ENCODE measurements at regions not wholly inside any gene's neighbourhood (a gene's known extent, or its start where the extent isn't known, plus 50 kb on each side); places are given as distances from the start of the nearest gene placed in this dataset.

DNA sequence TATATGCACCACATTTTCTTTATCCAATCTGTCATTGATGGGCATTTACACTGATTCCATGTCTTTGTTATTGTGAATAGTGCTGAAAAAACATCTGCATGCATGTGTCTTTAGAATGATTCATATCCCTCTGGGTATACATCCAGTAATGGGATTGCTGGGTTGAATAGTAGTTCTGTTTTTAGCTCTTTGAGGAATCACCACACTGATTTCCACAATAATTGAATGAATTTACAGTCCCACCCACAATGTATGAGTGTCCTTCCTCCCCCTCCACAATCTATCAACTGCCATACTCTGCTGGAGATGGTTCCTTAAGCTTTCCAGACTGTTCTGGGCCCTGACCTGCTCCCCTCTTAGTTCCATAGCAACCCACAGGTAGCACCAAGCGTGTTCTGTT, 667.0 kb downstream of the LIG4 start:
- no peak for DNase-seq

DNA sequence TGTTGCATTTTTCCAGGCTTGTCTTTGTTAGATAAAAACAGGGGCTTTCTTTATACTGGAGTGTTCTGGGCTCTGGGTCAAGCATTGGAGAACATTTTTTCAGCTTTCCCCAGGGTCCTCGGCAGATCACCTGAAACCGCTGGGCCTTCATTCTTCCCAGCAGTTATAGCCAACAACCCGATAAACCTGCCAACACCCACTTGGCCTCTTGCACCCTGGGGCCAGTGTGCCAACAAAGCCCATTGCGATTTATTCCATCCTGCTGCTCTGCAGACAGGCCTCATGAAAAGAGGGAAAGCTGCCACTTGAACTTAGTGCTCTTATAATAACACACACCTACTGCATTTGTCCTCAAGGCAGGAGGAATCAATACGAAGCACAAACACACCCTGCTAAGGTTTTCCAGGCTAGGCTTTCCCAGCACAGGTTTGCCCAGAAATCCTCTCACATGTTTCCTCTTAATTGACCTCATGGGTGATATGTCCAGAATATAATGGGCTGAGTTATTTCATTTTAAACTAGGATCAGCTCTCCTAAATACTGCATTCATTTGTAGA, 669.3 kb downstream of the LIG4 start:
- no peak for DNase-seq

DNA sequence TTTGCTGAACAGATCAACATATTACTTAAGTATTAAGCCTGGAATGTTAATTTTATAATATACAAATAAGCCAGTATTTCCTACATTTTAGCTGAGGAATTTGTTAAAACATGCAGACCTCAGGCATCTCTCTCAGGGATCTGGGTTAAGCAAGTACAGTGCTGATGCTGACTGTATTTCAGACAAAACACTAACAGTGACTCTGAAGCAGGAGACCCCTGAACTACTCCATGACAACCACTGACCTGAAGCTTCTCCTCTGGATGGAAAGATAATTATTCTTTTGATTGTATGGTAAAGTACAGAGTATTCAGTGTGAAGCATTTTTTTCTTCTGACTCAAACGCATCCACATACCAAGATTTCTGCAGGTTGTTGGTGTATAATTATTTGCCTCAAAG, 680.8 kb downstream of the LIG4 start:
- no peak for DNase-seq

DNA sequence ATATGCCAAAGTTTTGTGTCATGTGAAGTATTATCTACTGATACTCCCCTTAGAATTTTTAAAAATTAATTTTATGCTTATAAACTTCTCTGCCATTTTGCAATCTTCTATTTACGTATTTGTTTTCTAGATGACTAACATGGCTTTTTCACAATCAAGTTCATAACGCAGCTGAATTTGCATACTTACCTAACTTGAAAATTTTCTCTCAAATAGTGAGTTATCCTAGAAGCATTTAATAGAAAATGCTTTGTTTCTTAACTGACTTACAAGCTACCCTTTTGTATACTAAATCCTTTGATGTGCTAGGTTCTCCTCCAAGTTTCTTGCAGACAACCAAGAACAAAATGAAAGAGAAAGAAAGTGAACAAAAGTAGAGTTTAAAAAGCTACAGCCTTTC, 683.5 kb downstream of the LIG4 start:
- no peak for DNase-seq

DNA sequence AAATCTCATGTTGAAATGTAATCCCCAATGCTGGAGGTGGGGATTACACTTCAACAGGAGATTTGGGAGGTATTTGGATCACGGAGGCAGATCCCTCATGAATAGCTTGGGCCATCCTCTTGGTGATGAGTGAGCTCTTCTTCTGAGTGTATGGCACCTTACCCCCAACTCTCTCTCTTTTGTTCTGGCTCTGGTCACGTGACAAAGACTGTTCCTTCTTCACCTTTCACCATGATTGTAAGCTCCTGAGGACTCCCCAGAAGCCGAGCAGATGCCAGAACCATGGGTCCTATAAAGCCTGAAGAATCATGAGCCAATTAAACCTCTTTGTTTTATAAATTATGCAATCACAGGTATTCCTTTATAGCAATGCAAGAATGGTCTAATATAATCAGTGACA, 684.2 kb downstream of the LIG4 start:
- no peak for DNase-seq

DNA sequence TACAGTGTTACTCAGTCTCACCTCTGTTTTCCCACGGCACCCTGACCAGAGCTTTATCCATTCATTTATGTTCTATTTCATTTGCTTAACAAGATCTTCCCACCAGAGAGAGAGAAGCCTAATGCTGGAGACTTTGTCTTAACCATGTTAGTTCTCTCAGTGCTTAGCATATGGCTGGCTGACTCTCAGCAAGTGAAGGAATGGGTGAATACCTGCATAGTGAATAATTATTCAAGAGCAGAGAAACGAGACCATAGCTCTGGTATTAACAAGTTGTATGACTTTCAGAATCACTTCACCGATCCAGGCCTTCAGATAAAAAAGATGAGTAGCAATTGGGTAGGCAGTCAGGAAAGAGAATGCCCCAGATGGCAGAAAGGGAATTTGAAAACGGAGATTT, 686.3 kb downstream of the LIG4 start:
- no peak for DNase-seq

DNA sequence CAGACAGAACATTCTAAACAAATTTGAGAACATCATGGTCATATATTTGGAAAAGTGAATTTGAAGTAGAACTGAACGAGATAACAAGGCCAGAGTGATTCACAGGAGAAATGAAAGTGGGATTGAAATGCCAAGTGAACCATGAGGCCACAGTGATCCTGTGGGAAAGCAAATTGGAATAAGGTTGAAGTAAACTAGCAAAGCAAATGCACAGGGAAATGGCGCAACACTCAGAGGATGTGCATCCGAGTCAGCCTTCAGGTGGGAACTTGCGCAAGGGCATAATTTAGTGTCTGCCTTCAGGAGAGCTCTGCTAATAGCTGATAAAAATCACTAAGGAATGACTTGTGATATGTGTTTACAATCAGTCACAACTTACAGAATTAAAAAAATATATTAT, 696.6 kb downstream of the LIG4 start:
- no peak for DNase-seq

DNA sequence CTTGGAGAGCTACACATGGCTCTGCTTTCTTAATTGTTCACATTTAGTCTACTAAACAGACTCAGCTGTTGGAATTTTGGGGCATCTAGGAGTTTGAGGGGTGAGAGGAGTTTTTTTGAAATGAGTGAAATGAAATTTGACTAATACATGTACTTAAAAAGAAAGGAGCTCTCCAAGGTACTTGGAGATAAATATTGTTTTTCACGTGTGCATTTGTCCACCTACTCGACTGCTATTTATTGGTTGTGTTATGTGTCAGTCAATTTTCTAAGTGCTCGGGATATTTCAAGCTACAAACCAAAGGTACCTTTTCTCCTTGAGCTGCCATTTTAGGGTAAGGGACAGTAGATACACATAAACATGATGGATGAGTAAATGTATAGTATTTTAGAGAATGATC, 697.0 kb downstream of the LIG4 start:
- no peak for DNase-seq

DNA sequence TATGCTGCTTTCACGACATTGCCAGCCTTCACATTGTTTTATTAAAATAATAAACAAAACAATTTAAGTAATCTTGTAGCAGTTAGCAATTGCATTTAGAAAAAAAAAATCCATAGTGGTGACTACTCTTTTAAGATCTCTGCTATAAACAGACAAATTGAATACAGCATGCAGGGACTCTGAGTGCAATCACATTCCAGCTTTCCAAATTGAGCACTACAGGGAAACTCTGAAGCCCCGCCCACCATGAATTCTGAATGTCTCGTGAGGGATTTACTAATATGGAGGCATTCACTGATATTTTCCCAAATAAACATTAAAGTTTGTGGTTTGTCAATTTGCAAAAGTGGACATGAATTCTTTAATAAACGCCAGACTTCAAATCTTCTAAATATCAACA, 698.8 kb downstream of the LIG4 start:
- no peak for DNase-seq

DNA sequence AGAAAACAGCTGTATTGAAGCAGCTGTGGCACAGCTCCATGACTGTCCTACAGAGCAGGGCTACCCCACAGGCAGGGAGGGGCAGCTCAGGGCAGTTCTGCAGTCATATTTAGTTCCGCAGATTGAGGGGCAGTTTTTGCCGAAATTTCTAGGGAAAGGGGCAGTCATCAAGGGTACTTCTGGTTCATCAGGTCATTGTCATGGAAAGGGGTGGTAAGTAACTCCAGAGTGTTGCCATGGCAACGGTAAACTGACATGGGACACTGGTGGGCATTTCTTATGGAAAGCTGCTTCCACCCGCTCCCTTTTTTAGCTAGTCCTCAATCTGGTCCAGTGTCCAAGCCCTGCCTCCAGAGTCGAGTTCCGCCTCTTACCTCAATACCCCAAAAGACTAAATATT, 702.8 kb downstream of the LIG4 start:
- no peak for DNase-seq

DNA sequence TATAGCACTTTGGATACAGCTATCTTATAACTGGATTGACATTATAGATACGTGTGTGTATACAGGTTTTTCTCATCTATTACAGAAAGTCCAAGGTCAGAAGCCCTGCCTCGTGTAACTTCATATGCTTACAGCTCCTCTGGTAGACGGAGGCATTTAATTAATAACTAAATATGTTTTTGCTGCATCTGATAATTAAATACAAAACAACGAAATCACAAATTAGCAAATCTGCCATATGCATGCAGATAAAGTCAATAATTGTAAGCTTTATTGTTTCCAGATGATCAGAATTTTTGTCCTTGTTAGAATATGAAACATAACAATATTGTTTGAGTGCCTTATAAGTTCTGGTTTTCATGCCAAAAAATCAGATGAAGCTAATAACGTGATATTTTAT, 717.7 kb downstream of the LIG4 start:
- no peak for DNase-seq

DNA sequence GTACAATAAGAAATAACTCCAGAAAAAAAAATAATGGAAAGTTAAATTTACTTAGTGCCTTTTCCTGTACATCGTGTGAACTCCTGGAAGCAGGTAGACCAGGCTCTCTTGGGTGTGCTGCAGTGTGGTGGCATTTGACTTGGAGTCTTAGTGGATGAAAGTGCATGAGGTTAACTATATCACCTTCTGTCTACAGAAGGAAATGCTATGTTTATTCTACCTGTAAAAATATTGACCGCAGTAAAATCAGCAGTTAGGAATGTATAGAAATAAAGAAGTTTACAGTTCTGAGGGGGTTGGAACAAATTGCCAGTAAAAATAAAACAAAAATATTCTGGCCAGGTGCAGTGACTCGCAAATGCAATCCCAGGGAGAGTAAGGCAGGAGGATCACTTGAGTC, 722.1 kb downstream of the LIG4 start:
- DNase-seq: no peak

DNA sequence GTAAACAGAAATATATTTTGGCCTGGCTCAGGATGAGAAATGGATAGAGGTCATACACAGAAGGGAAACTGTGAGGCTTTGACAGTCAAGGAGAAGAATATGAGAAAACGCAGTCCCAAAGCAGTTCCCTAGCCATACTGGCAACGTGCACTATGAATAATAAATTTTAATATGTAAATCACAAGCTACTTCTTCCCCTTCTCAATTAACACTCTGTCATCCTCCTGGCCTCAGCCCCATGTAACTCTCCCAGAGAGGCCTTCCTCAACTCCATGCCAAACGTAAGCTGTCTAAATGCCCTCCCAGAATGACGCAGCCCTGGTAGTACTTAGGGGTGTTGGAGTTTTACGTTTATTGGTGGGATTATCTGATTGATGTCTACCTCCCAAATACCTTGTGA, 732.6 kb downstream of the LIG4 start:
- no peak for DNase-seq

DNA sequence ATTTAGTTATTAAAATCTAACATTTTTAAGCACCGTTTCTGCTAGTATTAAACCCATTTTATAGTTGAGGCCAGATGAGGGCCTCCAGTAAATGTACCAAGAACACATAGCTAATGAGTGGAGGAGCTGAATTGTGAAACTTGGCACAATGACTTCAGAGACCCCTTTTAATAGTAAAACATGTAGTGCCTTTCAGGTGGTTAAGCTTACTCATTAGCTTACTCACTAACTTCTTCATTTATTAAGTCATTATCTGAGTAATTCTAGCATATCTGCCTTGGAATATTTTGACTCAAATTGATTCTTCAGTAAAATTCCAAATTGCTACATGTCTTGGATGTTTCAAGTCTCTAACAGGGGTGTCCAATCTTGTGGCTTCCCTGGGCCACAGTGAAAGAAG, 735.2 kb downstream of the LIG4 start:
- no peak for DNase-seq

DNA sequence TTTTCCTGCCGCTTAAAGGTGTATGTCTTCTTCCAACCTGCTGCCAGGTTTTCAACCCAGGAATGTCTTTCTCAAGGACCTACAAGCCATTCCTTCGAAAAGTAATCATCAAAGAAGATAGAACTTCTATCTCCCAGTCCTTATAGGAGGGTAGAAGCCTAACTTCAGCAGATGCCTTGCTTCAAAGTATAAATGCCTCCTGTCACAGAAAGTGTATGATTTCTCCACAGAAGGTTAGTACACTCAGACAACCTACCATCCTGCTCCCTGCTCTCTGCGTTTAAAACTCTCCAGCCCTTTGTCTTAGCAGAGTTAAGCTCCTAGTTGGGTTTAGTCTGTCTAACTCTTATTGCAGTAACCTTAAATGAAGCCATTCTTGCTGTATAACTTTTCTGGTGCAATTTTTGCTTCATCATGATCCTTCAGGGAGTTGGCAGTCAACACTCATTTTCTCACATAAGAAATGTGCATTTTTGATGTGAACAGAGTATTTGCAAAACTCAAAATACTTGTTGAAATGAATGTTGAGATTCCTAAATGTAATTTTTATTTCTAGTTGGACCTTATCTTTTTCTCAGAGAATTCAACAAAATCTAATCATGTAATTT, 737.5 kb downstream of the LIG4 start:
- no peak for DNase-seq

DNA sequence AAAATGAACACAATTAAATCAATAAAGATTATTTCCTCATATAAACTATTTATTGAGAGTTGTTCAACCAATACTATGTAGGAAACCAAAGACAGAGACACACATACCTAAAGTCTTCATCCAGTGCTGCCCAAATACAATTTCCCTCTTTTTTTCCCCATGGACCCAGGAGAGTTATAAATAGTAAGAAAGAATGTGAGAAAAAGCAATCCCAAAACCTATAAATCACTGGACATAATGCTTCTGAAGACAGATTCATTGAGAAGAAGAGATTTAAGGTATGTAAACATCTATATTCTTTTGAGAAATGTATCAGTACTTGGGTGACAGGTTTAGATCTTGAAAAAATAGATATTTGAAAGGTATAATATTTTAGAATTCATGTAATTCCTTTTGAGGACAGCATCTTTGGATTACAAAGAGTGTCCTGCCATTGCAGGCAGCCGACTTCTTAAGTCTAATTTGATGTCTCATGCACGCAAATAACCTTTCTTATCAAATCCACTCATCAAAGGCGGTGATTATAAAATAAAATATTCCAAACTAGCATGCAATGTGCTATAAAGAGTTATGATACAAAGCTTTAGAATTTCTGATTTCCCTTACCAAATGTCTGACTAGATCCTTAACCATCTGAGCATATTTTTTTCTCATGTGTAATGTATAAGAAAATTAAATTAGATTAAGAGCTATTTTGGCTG, 739.4 kb downstream of the LIG4 start:
- no peak for DNase-seq

DNA sequence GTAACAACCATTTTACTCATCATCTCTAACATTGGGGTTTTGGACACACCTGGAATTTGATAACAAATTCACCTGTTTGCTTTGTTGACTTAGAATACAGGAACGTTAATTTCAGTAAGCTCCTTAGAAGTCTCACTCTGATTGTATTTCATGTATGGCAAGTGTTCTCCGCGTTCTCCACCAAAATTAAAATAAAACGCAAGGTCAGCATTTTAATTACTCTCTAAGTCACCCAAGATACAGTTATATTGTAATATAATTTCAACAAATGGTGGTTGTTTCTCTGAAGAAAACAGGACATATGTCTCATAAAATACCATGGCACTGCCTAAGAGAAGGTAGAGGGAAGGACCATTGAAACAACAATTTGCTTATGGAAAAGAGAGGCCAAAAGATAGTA, 742.1 kb downstream of the LIG4 start:
- DNase-seq: no peak

DNA sequence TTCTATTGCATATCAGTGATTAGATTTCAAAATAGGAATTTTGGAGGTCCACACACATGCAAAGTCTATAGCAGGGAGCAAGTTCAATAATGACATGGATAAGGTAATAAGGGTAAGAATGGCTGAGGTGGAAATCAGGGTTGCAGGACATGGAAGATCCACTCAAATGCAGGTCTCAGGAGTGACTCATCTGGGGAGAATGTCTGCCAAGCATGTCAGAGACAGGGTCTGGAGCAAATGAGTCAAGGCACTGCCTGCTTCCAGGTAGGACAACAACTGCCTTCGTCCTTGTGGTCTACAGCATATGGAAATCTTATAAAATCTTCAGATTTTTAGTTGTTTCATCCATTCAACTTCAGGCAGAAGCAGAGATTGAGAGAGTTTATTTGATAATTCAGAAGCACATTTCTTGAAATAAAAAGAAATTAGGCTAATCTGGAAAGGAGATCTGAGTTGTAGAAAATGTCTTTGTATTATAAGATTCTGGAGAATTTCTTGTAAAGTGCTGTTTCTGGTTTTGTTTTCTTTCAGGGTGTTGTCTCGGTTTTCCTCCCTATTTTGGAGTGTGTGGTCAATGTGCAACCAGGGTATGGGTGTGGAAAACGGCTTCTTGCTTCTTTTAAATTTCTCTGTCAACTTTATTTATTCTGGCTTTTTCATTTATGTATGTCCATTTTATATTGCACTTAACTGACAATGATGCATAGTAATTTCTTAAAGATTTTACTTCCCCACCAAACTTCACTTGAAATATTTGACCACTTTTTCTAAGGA, 748.8 kb downstream of the LIG4 start:
- no peak for DNase-seq

DNA sequence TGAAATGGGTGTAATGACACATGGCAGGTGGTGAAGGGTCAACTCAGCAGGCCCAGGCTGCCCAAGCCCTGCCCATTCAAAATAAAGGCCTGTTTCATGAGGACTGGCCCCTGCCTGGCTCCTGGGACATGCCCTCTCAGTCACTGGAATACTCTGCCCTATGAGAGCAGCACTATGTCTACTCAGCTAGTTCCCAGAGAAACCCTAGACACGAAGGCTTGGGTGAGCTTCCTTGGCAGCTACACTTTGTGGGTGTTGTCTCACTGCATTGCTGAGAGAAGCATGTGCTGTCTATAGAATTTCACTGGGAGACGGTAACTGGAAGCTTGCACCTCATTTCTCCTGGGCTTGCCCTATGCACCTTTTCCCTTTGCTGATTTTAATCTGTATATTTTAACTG, 752.8 kb downstream of the LIG4 start:
- DNase-seq: no peak

DNA sequence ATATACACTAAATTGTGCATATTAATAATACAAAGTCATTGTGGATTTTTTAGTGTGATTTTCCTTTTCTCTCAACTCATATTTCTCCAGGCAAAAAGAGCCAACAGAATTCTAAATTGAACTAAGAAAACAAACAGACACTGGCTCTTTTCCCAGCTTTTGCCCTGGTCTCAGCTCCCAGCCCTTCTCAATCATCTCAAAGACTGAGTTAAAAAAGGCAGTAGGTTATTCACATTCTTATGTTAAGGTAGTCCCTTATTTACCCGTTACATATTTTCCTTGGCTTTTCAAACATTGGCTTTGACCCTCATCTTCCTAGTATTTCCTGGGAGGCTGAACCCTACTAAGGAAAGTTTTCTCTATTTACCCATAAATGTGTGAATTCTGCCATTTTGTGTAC, 753.6 kb downstream of the LIG4 start:
- DNase-seq: no peak

DNA sequence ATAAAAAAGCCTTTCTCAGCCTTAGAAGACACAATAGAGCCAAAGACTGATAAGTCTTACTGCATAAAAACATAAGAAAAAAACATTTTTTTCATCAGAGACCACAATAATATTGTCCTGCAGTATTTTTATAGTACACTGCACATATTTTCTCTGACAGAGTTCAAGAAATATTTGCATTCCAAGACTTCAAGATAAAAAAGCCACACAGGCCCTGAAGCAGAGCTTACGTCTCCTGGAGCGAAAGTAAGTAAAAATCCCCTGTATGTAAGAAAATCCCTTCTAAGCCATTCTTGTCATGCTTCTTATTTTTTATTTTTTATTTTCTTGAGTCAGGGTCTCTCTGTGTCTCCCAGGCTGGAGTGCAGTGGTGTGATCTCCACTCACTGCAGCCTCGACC, 755.9 kb downstream of the LIG4 start:
- DNase-seq: no peak

DNA sequence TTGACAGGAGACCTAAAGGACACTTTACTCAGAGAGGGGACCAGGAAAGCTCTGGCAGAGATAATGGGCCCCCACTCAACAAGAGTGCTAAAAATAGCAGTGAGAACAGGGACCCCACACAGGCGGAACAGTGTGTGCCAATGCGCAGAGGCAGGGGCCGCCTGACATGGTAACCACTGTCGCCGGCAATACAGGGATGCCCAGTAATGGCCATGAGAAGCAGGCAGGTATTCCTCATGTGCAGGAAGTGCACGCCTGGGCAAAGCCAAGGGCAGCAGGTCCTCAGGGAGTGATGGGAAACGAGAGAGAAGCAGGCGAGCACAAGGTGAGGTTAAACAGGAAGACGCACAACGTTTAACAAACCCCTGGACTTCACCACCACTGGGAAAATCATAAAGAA, 757.1 kb downstream of the LIG4 start:
- no peak for DNase-seq

DNA sequence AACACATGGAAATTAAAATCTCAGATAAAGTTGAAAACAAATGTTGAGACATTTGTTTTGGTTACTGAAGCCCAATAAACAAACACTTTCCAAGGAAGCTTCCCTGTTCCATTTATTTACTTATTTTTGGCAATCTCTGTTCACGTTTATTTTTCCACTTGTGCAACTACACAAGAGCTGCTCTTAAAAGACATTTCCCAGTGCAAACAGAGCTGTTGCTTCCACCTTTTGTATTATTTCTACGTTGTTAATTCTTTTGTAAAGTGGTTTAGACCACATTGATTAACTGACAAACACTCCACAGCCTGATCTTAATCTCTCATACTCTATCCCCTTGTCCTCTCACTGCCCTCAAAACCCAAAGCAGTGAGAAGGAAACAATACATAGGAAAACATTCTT, 757.6 kb downstream of the LIG4 start:
- no peak for DNase-seq

DNA sequence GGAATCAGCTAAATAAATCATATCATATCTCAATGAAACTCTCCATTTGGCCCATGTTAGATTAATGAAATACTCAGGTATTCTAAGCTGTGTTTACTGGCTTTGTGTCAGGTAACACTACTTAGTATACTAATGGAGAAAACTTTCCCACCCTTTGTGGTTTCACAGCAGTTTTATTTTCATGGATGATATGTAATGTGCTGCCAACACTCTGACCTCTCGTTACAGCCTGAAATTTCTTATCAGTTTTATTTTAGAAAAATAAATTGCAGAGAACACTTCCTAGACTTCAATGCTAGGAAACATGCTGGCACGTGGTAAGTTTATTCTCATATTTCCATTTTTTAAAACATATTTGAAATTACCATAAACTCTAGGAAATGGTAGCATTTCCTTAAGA, 758.9 kb downstream of the LIG4 start:
- DNase-seq: no peak

All from left hindlimb (tissue), 1 donor.